NOMO-1 treated with dmso at 0.1 percent for 144 hours (cell line): ENCODE measurements at regions not wholly inside any gene's neighbourhood (a gene's known extent, or its start where the extent isn't known, plus 50 kb on each side); places are given as distances from the start of the nearest gene placed in this dataset.
"Not testable (repeated sequence)": the region's sequence is repeated elsewhere in the genome, so short reads cannot be mapped to it uniquely, and the experiment has no call there.

Experiments
- DNase-seq: peaks from one replicate; lab custom pipeline; 2025; ENCODE audit not compliant: unreplicated experiment; lab: John Stamatoyannopoulos, UW

GRCh38 chr3:5035113-5035512 is 55.9 kb downstream of the BHLHE40 start:
- no peak for DNase-seq

- DNase-seq, result no peak
Observed at GRCh38 chr3:5035692-5036391, 56.6 kb downstream of the BHLHE40 start.

- no peak for DNase-seq
Observed at GRCh38 chr3:5036392-5036766, 57.1 kb downstream of the BHLHE40 start.

GRCh38 chr3:5036858-5037257 is 57.6 kb downstream of the BHLHE40 start:
- no peak for DNase-seq

- DNase-seq, result no peak
Observed at GRCh38 chr3:5039585-5039984, 60.3 kb downstream of the BHLHE40 start.

- no peak for DNase-seq
Observed at GRCh38 chr3:5041315-5041714, 62.1 kb downstream of the BHLHE40 start.

GRCh38 chr3:5045961-5046360 is 66.7 kb downstream of the BHLHE40 start:
- no peak for DNase-seq

GRCh38 chr3:5047764-5048419 is 68.7 kb downstream of the BHLHE40 start:
- DNase-seq, result no peak

GRCh38 chr3:5051772-5052171 is 70.3 kb upstream of the ARL8B start:
- no peak for DNase-seq

GRCh38 chr3:5052247-5052646 is 69.8 kb upstream of the ARL8B start:
- no peak for DNase-seq

GRCh38 chr3:5053021-5053831 is 68.9 kb upstream of the ARL8B start:
- peak; percentile 13 for DNase-seq

GRCh38 chr3:5054098-5054497 is 68.0 kb upstream of the ARL8B start:
- DNase-seq, result peak; percentile 40

GRCh38 chr3:5054579-5054978 is 67.5 kb upstream of the ARL8B start:
- not testable (repeated sequence) for DNase-seq

- DNase-seq, result peak; percentile 75
Observed at GRCh38 chr3:5055357-5056110, 66.6 kb upstream of the ARL8B start.

GRCh38 chr3:5056111-5056391 is 66.0 kb upstream of the ARL8B start:
- DNase-seq, result no peak

- DNase-seq, result no peak
Observed at GRCh38 chr3:5057272-5057671, 64.8 kb upstream of the ARL8B start.

- peak; percentile 67 for DNase-seq
Observed at GRCh38 chr3:5057857-5058324, 64.2 kb upstream of the ARL8B start.

GRCh38 chr3:5058471-5058951 is 63.6 kb upstream of the ARL8B start:
- DNase-seq, result no peak

GRCh38 chr3:5059782-5060181 is 62.3 kb upstream of the ARL8B start:
- DNase-seq, result no peak

GRCh38 chr3:5061218-5061569 is 60.9 kb upstream of the ARL8B start:
- no peak for DNase-seq

GRCh38 chr3:5063724-5064123 is 58.4 kb upstream of the ARL8B start:
- DNase-seq, result no peak
